ENCODE measurements at regions not wholly inside any gene's neighbourhood (a gene's known extent, or its start where the extent isn't known, plus 50 kb on each side); places are given as distances from the start of the nearest gene placed in this dataset.

- Histone ChIP-seq H3K27me3 (no peaks in the 10 kb centered on the region), H3K27ac (peak overlapping the region; percentile 56 to 82), H3K36me3 (no peaks in the 10 kb centered on the region), H3K4me3 (no peak overlapping the region), H3K9me3 (no peaks in the 10 kb centered on the region), H3K4me1 (peaks cover 0 to 10% of the 10 kb centered on the region in 2 donors)
- no peak for TF ChIP-seq CTCF (IDR thresholded peaks at IDR 0.05)
- no peak for DNase-seq (ENCODE audit: low spot score)
Measured at GRCh38 chr3:187983484-187984124, 170.4 kb upstream of the LPP start.

GRCh38 chr3:187985647-187986046 is 168.3 kb upstream of the LPP start:
- TF ChIP-seq CTCF (IDR thresholded peaks at IDR 0.05): no peak
- Histone ChIP-seq H3K9me3 (no peaks in the 10 kb centered on the region), H3K36me3 (no peaks in the 10 kb centered on the region), H3K4me3 (no peak overlapping the region), H3K27ac (peak overlapping the region in 1 of 2 donors; percentile 40), H3K27me3 (no peaks in the 10 kb centered on the region), H3K4me1 (peaks cover 0 to 10% of the 10 kb centered on the region in 2 donors)
- DNase-seq (ENCODE audit: low spot score): no peak

- DNase-seq (ENCODE audit: low spot score): no peak
Measured at GRCh38 chr3:187986514-187986934, 167.4 kb upstream of the LPP start.

GRCh38 chr3:187987187-187987586 is 166.8 kb upstream of the LPP start:
- H3K4me3 ChIP-seq: no peak overlapping the region
- no peaks in the 10 kb centered on the region for H3K27me3 ChIP-seq
- H3K4me1 ChIP-seq: peaks cover 0 to 10% of the 10 kb centered on the region in 2 donors
- H3K27ac ChIP-seq: no peak overlapping the region
- no peaks in the 10 kb centered on the region for H3K9me3 ChIP-seq
- DNase-seq (ENCODE audit: low spot score): no peak
- no peaks in the 10 kb centered on the region for H3K36me3 ChIP-seq
- TF ChIP-seq CTCF (IDR thresholded peaks at IDR 0.05): no peak

More at GRCh38 chr3:187986514-187986934, 167.4 kb upstream of the LPP start:
- Histone ChIP-seq H3K4me1 (peaks cover 0 to 10% of the 10 kb centered on the region in 2 donors), H3K27ac (peak overlapping the region in 1 of 2 donors; percentile 40), H3K9me3 (no peaks in the 10 kb centered on the region), H3K27me3 (no peaks in the 10 kb centered on the region), H3K36me3 (no peaks in the 10 kb centered on the region), H3K4me3 (no peak overlapping the region)
- TF ChIP-seq CTCF (IDR thresholded peaks at IDR 0.05): no peak

GRCh38 chr3:187987924-187988323 is 166.0 kb upstream of the LPP start:
- Histone ChIP-seq H3K27me3 (no peaks in the 10 kb centered on the region), H3K9me3 (no peaks in the 10 kb centered on the region), H3K4me1 (peaks cover 0 to 10% of the 10 kb centered on the region in 2 donors), H3K36me3 (no peaks in the 10 kb centered on the region), H3K4me3 (no peak overlapping the region), H3K27ac (no peak overlapping the region)
- TF ChIP-seq CTCF (IDR thresholded peaks at IDR 0.05): no peak
- no peak for DNase-seq (ENCODE audit: low spot score)
